ENCODE measurements at regions not wholly inside any gene's neighbourhood (a gene's known extent, or its start where the extent isn't known, plus 50 kb on each side); places are given as distances from the start of the nearest gene placed in this dataset.

- TF ChIP-seq CTCF (conservative IDR thresholded peaks at IDR 0.05; ENCODE audit: low read length) = no peak
- TF ChIP-seq EZH2phosphoT487 (IDR thresholded peaks at IDR 0.05; ENCODE audit: borderline replicate concordance, low read depth, low read length) = no peak
Observed at GRCh38 chr16:65375651-65376050, 253.8 kb upstream of the CDH11 start.
